SJCRH30 (cell line): ENCODE measurements at regions not wholly inside any gene's neighbourhood (a gene's known extent, or its start where the extent isn't known, plus 50 kb on each side); places are given as distances from the start of the nearest gene placed in this dataset.
A peak's percentile ranks its signal among the peaks of the same experiment; 100 is the strongest.

ENCODE experiments used
- DNase-seq, 2 experiments: peaks; one replicate each; pipeline ENCODE4 v3.0.0-alpha.2; 2015 to 2020
- H3K27ac ChIP-seq: fragments of 250-450 bp; sonication (Bioruptor Pico); 2 replicates; pipeline ENCODE4 v1.5.1; 2020; ENCODE audit warnings: mild to moderate bottlenecking, moderate library complexity
- H3K27me3 ChIP-seq: fragments of 250-450 bp; sonication (Bioruptor Pico); 2 replicates; pipeline ENCODE4 v1.5.1; 2020; ENCODE audit warnings: mild to moderate bottlenecking, moderate library complexity
- H3K36me3 ChIP-seq: fragments of 250-450 bp; sonication (Bioruptor Pico); 2 replicates; pipeline ENCODE4 v1.5.1; 2020; ENCODE audit warnings: mild to moderate bottlenecking, moderate library complexity
- H3K4me1 ChIP-seq: fragments of 250-450 bp; sonication (Bioruptor Pico); 2 replicates; pipeline ENCODE4 v1.5.1; 2020; ENCODE audit warnings: mild to moderate bottlenecking, moderate library complexity
- H3K4me3 ChIP-seq: fragments of 250-450 bp; sonication (Bioruptor Pico); 2 replicates; pipeline ENCODE4 v1.5.1; 2020; ENCODE audit warnings: mild to moderate bottlenecking, moderate library complexity
- H3K9me3 ChIP-seq: fragments of 250-450 bp; sonication (Bioruptor Pico); replicated peaks from 2 replicates; pipeline ENCODE4 v1.5.1; 2020; ENCODE audit warnings: mild to moderate bottlenecking, moderate library complexity

GRCh38 chr7:84536271-84536870 lies 341.8 kb upstream of the SEMA3A start:
- H3K9me3 ChIP-seq = peaks cover 3% of the 10 kb centered on the region; the same call in 1 of the 2 replicates
- H3K27ac ChIP-seq = no peak overlapping the region
- H3K36me3 ChIP-seq = no peaks in the 10 kb centered on the region
- H3K4me3 ChIP-seq = no peak overlapping the region
- no peaks in the 10 kb centered on the region for H3K27me3 ChIP-seq
- DNase-seq = no peak
- H3K4me1 ChIP-seq = 0 out of 2 replicates have a peak, but pooled peaks cover 3% of the 10 kb centered on the region

- no peak for DNase-seq
- no peak overlapping the region for H3K4me3 ChIP-seq
- no peaks in the 10 kb centered on the region for H3K27me3 ChIP-seq
- no peaks in the 10 kb centered on the region for H3K36me3 ChIP-seq
- peaks cover 3% of the 10 kb centered on the region; the same call in 1 of the 2 replicates for H3K9me3 ChIP-seq
- 0 out of 2 replicates have a peak, but pooled peaks cover 3% of the 10 kb centered on the region for H3K4me1 ChIP-seq
- no peak overlapping the region for H3K27ac ChIP-seq
Observed at GRCh38 chr7:84535580-84536270, 341.1 kb upstream of the SEMA3A start.

DNA sequence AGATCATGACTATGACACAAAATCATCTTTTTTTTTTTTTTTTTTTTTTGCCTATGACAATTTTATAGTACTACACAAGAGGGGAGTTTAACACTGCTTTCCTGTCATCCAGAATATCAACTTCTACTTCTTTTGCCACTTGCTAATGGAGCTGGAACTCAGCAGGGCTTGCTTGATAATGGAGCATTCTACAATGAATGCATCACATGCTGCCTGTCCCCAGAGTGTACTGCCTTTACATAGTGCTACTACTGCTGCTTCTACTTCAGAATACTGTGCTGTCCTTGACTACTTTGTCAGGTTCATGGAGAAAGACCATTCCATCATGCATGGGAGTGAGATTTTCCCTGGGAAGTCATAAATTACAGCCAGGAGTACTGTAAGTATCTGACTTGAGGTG lies 338.6 kb upstream of the SEMA3A start:
- no peak overlapping the region for H3K27ac ChIP-seq
- H3K36me3 ChIP-seq = no peaks in the 10 kb centered on the region
- no peak overlapping the region for H3K4me3 ChIP-seq
- peaks cover 3% of the 10 kb centered on the region; the same call in 1 of the 2 replicates for H3K9me3 ChIP-seq
- peaks cover 15% of the 10 kb centered on the region for H3K4me1 ChIP-seq
- no peaks in the 10 kb centered on the region for H3K27me3 ChIP-seq
- DNase-seq = no peak

GRCh38 chr7:84532196-84532595 lies 337.6 kb upstream of the SEMA3A start:
- no peaks in the 10 kb centered on the region for H3K27me3 ChIP-seq
- H3K4me1 ChIP-seq = peaks cover 15% of the 10 kb centered on the region
- DNase-seq = no peak
- no peak overlapping the region for H3K27ac ChIP-seq
- H3K4me3 ChIP-seq = no peak overlapping the region
- no peaks in the 10 kb centered on the region for H3K36me3 ChIP-seq
- no peaks in the 10 kb centered on the region; the same call in 1 of the 2 replicates for H3K9me3 ChIP-seq

- H3K27me3 ChIP-seq = no peaks in the 10 kb centered on the region
- H3K9me3 ChIP-seq = no peaks in the 10 kb centered on the region; the same call in 1 of the 2 replicates
- H3K27ac ChIP-seq = peak overlapping the region; percentile 9; the same call in 1 of the 2 replicates
- H3K36me3 ChIP-seq = no peaks in the 10 kb centered on the region
- DNase-seq = peak; percentile 32 to 51
- peaks cover 15% of the 10 kb centered on the region for H3K4me1 ChIP-seq
- H3K4me3 ChIP-seq = no peak overlapping the region
Observed at GRCh38 chr7:84529480-84530205, 335.1 kb upstream of the SEMA3A start.

GRCh38 chr7:84528756-84529479 lies 334.3 kb upstream of the SEMA3A start:
- no peak overlapping the region for H3K4me3 ChIP-seq
- H3K27ac ChIP-seq = no peak overlapping the region; the same call in 1 of the 2 replicates
- no peaks in the 10 kb centered on the region for H3K27me3 ChIP-seq
- no peak for DNase-seq
- no peaks in the 10 kb centered on the region; the same call in 1 of the 2 replicates for H3K9me3 ChIP-seq
- H3K4me1 ChIP-seq = peaks cover 15% of the 10 kb centered on the region
- no peaks in the 10 kb centered on the region for H3K36me3 ChIP-seq

DNA sequence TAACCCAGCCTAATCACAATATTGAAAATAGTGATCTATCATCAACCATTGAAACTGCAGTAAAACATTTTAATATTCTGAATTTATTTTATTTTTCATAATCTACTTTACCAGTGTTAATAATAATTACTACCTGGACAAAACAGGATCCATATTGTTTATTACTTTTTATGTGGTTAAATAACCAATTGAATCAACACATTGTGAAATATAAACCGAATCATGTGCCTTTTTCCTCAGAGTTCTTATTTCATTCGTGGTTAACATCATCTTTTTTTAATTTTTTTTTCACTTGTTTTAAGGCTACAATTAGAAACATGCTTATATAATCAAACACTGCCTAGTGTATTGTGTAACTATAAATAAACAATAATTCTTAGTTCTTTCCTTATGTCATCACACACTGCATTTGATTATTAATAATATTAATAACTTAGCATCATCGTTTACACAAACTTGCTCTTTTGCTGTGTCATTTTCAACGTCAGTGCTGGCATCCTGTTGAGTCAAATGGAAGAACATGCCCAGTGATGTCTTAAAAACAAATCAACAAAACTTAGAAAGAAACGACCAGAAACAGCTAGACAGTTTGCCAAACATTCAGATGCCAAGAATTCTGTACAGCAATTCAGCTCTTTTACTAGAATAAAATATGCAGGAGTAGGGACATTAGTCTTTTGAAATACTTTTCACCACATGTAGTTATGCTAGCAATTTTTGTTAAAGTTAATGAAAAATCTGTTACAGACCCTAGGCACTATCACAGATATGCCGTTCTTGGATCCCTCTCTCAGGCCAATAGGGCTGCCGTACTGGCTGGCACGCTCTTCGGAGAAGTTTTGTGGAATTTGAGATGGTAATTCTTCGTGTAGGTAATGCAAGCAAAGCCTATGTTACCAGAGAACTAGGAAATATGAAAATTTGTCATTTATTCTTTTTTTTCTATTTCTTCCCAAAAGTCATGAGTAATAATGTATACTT lies 330.4 kb upstream of the SEMA3A start:
- H3K27ac ChIP-seq = no peak overlapping the region
- peaks cover 12% of the 10 kb centered on the region for H3K9me3 ChIP-seq
- no peaks in the 10 kb centered on the region for H3K36me3 ChIP-seq
- H3K27me3 ChIP-seq = no peaks in the 10 kb centered on the region
- no peak for DNase-seq
- peaks cover 11% of the 10 kb centered on the region for H3K4me1 ChIP-seq
- no peak overlapping the region for H3K4me3 ChIP-seq

DNA sequence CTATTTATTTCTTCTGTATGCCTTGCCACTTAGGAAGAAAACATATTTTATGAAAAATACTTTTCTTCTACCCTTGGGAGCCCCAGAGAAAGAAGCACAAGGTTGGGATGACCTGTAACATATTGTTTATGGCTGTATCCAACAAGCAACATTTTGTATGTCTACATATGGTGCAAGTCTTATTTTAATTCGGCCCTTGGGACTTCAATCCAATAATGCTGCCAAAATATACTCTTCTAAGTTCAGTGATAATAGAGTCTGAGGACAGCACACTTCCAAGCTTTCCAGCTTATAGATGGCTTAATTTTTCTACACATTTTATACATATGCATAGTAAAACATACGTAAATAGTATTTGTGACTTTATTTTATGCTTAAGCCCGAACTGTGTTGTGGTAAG lies 318.5 kb upstream of the SEMA3A start:
- H3K4me1 ChIP-seq = no peaks in the 10 kb centered on the region; the same call in 1 of the 2 replicates
- no peak overlapping the region for H3K27ac ChIP-seq
- H3K36me3 ChIP-seq = no peaks in the 10 kb centered on the region
- no peak overlapping the region for H3K4me3 ChIP-seq
- no peak for DNase-seq
- H3K27me3 ChIP-seq = no peaks in the 10 kb centered on the region
- H3K9me3 ChIP-seq = no peaks in the 10 kb centered on the region

DNA sequence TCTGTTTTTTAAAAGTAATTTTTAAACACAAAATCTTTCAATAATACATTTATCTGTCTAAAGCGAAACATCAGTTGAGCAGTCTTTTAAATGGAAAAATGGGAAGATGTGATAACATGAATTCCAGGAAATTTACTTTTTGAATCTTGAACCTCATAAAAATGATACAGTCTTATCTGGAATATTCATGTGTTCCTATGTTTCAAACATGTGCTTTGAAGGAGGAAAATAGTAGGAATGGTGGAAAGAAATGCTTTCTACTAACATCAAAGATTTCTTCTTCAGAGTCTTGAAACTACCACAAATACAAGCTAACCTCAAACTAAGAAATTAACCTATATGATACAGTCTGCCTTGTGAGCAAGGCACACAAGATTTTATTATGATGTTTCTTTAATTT lies 317.5 kb upstream of the SEMA3A start:
- Histone ChIP-seq H3K27me3 (no peaks in the 10 kb centered on the region), H3K27ac (no peak overlapping the region), H3K4me3 (no peak overlapping the region), H3K36me3 (no peaks in the 10 kb centered on the region), H3K4me1 (no peaks in the 10 kb centered on the region; the same call in 1 of the 2 replicates), H3K9me3 (no peaks in the 10 kb centered on the region)
- no peak for DNase-seq

GRCh38 chr7:84510505-84510904 lies 315.9 kb upstream of the SEMA3A start:
- H3K4me1 ChIP-seq = no peaks in the 10 kb centered on the region; the same call in 1 of the 2 replicates
- DNase-seq = no peak
- H3K27ac ChIP-seq = no peak overlapping the region
- H3K9me3 ChIP-seq = no peaks in the 10 kb centered on the region
- H3K27me3 ChIP-seq = no peaks in the 10 kb centered on the region
- no peak overlapping the region for H3K4me3 ChIP-seq
- no peaks in the 10 kb centered on the region for H3K36me3 ChIP-seq

DNA sequence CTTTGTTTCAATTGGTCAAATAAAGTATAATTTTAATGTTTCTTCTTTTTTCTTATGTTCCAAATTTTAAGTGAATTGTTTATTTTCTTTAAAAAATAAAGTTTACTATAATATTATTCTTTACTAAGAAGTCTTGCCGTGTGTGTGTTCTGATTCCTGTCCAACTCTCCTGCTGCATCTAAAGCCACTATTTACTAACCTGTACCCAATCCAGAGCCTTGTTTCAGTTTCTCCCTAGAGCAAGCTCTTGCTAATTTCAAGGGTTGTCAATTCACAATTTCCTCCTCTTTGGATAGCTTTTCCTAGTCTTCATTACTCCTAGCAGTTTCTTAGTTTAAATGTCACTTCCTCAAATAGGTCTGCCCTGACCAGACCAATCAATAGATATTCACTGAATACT lies 314.9 kb upstream of the SEMA3A start:
- no peaks in the 10 kb centered on the region; the same call in none of the 2 replicates for H3K4me1 ChIP-seq
- H3K9me3 ChIP-seq = no peaks in the 10 kb centered on the region
- H3K36me3 ChIP-seq = no peaks in the 10 kb centered on the region
- no peak overlapping the region for H3K27ac ChIP-seq
- DNase-seq = no peak
- H3K4me3 ChIP-seq = no peak overlapping the region
- no peaks in the 10 kb centered on the region for H3K27me3 ChIP-seq

GRCh38 chr7:84508606-84509005 lies 314.0 kb upstream of the SEMA3A start:
- Histone ChIP-seq H3K27ac (no peak overlapping the region), H3K4me1 (no peaks in the 10 kb centered on the region; the same call in none of the 2 replicates), H3K27me3 (no peaks in the 10 kb centered on the region), H3K36me3 (no peaks in the 10 kb centered on the region), H3K4me3 (no peak overlapping the region), H3K9me3 (no peaks in the 10 kb centered on the region)
- DNase-seq = no peak

GRCh38 chr7:84507529-84507928 lies 312.9 kb upstream of the SEMA3A start:
- H3K4me1 ChIP-seq = no peaks in the 10 kb centered on the region; the same call in none of the 2 replicates
- H3K27me3 ChIP-seq = no peaks in the 10 kb centered on the region
- no peak overlapping the region for H3K27ac ChIP-seq
- no peak for DNase-seq
- no peaks in the 10 kb centered on the region for H3K36me3 ChIP-seq
- H3K9me3 ChIP-seq = no peaks in the 10 kb centered on the region
- H3K4me3 ChIP-seq = no peak overlapping the region
